AG20443 (cell line): ENCODE measurements at regions not wholly inside any gene's neighbourhood (a gene's known extent, or its start where the extent isn't known, plus 50 kb on each side); places are given as distances from the start of the nearest gene placed in this dataset.

ENCODE experiments used
- DNase-seq: peaks from one replicate; pipeline ENCODE4 v3.0.0; 2012; ENCODE audit warnings: low spot score, mixed read lengths

DNA sequence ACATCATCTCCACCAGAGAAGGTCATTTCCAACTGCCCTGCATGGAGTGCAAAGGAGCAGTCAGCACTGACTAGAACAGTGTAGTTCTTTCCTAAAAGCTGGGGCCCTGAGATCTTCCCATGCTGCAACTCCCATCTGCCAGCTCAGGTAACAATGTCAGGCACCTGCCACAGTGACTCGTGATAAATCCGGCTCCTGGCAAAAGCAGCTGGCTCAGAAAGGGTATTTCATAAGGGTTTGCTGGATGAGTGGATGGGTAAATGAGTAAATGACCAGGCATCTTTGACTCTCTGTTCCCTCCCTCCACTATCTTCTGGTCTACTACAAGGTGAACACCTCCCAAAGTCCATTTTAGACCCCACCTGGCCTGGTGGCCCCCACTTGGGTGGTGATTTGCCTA, 403.6 kb downstream of the NXPE2 start:
- DNase-seq, result no peak

DNA sequence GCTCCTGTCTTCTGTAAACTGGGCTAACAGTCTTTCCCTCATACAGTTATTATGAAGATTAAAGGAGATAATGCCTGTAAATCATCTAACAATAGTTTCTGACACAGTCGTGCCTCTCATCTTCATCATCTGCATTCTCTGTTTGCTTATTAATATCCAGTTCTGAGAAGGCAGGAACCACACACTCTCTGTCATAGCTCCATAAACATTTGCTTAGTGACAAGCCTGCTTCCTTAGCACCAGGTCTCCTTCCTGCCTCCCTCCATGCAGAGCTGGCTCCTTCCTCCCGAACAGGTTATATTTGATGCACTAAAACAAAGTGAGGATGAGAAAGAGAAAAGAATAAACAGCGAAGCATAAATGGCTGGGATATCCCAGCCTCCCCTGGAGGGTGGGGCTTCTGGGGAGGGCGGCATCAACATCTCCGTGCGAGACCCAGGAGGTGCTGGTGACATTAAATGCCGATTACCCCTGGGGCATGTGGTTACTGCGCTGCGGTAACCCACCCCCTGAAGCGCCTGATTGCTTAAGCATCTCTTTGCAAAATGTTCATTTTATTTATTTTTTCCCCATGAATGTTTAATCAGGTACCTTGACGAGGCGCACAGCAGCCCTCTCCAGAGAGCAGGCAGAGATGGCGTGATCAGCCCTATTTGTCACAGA, 404.9 kb downstream of the NXPE2 start:
- no peak for DNase-seq

DNA sequence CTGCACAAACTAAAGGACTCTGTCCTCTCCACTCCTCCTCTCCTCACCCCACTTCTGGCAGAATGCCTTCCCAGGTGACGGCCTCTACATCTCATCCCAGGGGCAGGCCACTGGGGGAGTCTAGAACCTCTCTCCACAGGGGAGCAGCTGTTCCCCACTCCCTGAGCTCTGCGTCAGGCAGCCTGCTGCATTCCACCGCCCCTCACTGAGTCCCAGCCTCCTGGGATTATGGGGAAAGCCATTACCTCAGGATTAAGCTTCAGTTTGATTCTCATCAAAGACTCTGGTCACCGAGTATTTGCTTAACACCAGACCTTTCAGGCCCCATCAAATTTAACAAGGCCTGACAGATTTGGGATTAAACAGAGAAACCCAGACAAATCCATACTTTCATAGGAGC, 405.9 kb downstream of the NXPE2 start:
- no peak for DNase-seq

DNA sequence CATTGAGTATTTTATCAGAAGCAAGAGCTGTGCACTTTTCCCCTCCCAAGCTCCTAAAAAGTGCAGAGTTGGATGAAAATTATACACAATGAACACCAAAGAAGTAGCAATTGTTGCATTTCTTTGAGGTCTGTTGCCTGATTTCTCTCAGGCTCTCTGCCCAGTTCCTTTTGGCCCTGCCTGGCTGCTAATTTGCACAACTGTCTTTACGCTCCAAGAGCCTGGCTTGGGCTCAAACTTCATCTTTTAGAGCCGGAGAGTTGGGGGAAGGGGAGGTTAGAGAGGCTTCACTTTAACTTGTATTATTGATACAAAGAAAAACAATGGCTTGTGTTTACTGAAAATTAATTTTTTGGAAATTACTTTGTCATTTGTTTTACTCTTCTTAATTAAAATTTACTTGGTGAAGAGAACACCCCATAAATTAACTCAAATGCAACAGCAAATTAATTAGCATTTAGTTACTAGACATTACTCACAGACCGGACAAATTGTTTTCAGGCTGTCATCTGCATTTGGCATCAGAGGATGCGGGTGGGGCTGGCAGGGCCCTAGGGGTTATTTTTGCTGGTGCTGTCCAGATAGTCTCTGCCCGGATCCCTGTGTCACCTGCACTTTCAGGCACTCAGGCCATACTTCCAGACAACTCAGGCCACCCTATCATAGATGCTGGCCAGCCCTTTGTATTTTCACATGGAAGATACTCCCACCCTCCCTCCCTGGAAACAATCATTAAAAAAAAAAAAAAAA, 407.3 kb downstream of the NXPE2 start:
- DNase-seq, result no peak

DNA sequence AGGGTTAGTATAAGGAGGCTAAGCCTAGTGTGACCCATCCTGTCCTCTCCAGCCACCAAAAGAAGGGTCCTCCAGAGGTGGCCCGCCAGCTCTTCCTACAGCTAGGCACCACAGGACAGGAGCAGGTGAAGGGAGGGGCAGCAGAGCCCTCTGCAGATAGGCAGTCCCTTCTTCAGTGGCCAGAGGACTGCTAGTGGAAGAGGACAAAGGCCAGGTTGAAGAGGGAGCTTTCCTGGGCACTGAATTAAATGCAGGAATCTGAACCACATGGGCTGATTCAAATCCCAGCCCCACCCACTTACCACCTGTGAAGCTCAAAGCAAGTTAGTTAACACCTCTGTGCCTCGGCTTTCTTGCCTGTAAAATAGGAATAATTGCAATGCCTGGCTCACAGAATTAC, 409.5 kb downstream of the NXPE2 start:
- no peak for DNase-seq

DNA sequence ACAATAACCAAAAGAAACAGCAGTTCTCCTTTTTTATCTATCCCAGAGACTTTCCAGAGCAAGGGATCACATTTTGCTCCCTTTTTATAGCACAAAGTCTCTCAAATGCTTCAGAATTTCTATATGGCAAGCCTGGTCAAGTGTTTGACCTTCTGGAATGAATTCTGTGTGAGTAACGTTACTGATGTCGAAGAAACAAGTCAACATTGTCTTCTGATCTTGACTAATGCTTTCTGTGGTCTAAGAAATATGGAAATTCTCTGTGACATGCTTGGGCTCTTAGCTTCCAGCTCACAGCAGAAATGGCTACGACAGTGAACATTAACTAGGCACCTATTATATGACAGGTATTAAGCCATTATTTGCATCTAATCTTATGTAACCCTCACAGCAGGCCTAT, 411.7 kb downstream of the CADM1 start:
- no peak for DNase-seq

DNA sequence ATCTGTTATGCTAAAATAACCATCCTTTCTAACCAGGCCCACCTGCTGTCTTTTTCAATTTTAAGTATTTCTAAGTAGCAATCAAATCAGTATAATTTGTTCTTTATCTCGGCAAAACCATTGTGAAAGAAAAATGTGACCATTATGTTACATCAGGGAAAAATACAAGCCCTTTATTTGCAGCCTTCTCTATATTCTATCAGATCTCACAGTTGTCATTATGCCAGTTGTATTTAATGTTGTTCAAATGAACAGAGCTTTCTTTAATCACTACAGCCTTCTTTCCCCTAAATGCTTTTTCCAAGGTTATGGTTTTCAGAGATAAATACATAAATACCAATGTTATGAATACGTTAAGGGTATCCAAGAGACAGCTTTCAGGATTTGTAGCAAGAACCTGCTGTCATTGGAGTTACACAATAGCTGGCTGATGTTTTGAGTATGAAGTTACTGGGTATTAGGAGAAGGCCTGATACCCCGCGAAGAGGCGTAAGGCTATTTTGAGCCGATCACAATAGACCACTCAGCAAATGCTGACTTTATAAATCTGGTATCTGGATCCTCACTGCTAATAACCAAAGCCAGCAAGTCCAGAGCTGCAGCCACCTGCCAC, 406.3 kb downstream of the CADM1 start:
- no peak for DNase-seq

DNA sequence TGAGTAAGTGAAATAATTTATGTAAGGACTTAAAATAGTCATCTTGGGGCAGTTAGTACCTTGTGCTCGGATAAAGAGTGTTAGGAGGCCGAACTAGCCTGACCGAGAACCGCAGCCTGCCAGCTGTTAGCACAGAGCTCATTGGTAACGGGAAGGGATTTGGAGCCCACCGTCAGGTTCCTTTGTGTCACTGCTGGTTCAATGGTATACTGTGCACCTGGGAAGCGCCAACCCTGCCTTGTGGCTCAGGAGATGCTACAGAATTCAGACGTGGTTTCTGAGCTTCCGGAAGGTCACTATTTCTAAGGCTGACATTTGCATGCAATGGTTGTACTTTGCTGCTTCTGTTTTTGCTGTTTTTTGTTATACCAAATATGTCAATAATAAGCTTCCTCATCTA, 403.5 kb downstream of the CADM1 start:
- no peak for DNase-seq

DNA sequence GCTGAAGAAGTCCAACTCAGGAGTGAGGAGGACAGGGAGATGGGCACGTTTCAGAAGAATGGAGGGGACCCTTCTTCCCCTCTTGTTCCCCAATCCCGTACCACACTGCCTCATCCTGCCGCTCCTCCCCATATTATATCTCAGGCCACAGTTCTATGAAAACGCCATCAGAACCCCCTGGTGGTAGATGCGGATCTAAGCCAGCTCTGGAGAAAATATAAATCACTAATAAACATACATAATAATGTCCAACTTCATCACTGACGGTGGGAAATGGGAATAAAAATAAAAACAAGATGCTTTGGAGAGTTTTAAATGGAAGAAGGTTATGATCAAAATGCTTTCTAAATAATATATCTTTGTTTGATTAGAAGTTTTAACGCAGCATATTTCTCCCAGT, 400.3 kb downstream of the CADM1 start:
- DNase-seq, result no peak

DNA sequence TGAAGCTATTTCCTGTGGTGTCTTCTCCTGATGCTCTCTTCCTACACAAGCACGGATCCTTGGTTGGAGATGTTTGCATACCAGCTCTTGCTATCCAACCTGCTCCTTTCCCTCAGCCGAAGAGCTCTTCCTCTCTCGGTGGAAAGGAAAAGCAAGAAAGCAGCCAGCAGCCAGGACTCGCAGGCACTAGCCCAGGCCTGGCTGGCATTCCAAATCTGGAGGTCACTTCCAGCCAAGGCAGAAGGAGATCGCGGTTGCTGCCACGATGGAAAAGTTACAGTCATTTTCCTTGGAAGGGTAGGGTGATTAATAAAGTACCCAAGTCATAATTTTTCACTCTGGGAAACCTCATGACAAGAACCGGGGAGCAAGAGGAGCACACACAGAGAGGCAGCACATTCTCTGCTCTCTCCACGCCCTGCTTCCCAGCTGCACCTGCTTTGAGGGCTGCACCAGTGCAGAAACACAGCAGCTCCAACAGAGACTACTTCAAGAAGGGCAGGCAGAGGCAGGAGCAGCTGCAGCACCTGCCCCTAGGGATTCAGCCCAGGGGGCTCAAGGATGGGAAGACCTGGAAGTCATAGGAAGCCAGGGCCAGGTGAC, 399.3 kb downstream of the CADM1 start:
- DNase-seq, result peak; percentile 21

DNA sequence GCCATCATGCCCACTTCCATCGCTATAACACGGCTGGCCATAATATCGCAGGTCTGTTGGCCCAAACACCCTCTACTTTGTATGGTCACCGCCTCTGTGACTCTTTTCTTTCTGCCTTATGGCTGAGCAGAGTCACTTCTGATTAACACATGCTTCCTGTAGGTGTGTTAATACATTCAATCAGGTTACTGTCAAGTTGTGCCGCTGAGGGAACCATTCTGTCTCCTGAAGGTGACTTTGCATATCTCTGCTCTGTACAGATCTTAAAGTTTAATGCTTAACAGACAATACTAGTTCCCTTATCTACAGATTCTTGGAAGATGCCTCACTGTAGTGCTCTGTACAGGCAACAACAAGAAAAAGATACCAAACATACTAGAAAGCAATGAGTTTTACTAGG, 393.1 kb downstream of the CADM1 start:
- DNase-seq, result no peak

DNA sequence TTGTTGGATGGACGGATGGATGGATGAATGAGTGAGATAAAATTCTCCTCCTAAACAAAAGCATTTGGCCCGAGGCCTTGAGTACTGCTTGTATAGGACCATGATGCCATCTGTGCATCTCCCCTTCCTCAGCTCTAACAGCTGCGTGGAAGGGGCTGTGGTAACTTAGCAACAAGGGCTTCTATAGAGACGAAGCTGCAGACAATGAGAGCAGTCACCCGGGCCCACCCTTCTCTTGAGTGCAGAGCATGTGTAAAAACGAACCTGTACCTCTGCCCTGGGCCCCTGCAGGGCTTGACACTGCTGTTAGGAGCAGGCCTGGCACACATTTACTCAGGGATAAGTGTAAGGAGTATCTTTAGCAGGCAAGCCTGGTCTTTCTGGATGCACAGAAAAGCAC, 391.5 kb downstream of the CADM1 start:
- DNase-seq, result no peak

DNA sequence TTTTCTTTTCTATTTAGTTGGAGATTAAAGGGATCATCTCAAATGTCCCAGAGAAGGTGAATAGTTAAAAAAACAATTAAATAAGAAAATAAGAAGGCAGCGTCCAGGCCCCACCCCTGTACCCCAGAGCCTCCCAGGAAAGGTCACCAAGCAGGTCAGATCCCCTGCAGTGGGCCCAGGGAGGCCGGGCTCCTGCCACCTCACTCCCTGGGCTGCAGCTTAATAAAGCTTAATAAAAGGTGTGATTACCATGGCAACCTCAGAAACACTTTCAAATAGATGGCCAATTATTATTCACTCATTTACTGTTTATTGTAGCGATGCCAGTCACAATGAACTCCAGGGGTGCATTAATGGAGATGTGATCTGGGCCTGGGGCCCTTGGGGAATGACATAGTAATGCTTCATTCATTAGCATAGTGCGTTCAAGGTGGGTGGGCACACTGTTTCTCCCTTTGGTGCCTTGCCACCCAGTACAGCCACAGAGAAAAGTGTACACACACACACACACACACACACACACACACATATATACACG, 386.2 kb downstream of the CADM1 start:
- no peak for DNase-seq

DNA sequence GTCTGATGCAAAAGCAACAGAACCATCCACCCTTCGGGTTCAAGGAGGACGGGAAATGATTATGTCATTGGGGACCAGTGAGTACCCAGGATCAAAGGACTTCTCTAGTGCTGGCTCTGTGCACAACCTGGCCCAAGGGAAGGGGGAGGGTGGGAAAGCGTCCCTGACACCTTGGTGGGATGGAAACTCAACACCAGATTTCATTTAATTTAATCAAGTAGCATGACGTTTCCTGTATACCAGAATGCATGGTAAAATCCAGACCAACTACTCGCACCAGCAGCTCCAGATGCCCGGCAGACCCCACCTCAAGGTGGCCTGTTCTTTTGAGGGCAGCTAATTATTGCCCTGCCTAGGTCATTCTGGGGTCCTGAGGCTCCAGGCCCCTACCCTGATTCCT, 385.1 kb downstream of the CADM1 start:
- DNase-seq, result no peak
